Lower leg skin (tissue), 4 donors: ENCODE measurements at regions not wholly inside any gene's neighbourhood (a gene's known extent, or its start where the extent isn't known, plus 50 kb on each side); places are given as distances from the start of the nearest gene placed in this dataset.

Experiments
- DNase-seq, 2 donors: peaks; one replicate each; pipeline ENCODE4 v3.0.0-alpha.2; 2019; ENCODE audit warnings: low spot score in 2 of 2
- H3K4me3 ChIP-seq: fragments of 200-600 bp; sonication (generic); 2 replicates; pipeline ENCODE4 v1.5.1; 2017; ENCODE audit warnings: mild to moderate bottlenecking, low read depth; ENCODE audit not compliant: poor library complexity, severe bottlenecking
- POLR2A ChIP-seq, 2 donors: fragments of 450-650 bp; IDR thresholded peaks; one replicate each; pipeline ENCODE4 v1.6.1; 2016 to 2017; ENCODE audit warnings: antibody characterized with exemption in 2 of 2, mild to moderate bottlenecking in 1 of 2, moderate library complexity in 1 of 2
- WGBS, 2 donors: methylation state at CpG; one replicate each; pipeline ENCODE4 v1.1.5; 2018; 5-methylcytosine and 5-hydroxymethylcytosine counted together
- intact Hi-C: fragments of 100-400 bp; cut with DNase I; formaldehyde crosslinking; loops from one replicate; pipeline ENCODE4 v1.15.0; 2023; ENCODE audit warnings: low total_unique reads
- TF ChIP-seq, protein P1 (sequence below), 3 donors: fragments of 450-650 bp; IDR thresholded peaks; one replicate each; pipeline ENCODE4 v1.5.1; 2016; ENCODE audit warnings: antibody characterized with exemption in 3 of 3, mild to moderate bottlenecking in 3 of 3, moderate library complexity in 2 of 3

DNA sequence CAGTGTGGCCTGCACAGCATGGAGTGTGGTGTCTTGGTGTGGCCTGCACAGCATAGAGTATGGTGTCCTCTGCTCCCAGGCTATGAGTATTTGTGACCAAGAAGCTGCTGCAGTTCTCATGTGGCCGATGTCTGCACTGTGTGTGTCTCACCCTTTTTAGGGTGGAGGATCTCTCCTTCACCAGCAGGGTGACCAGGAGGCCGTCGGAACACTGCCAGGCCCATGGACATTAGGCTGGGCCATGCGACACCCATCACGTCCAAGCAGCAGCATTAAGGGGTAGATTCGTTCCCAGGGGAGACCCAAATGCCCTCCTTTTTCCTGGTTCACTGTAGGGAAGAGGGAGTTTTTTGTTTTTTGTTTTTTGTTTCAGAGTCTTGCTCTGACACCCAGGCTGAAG is 115.3 kb upstream of the SPIN1 start:
- no peak overlapping the region for H3K4me3 ChIP-seq
- 93 to 98% methylated on average over 6 of the region's 6 CpGs for WGBS, 2 donors
- intact Hi-C loops, result no loop called here
- DNase-seq, result no peak
- no peak for TF ChIP-seq POLR2A (IDR thresholded peaks at IDR 0.05)
- TF ChIP-seq, protein P1, sequence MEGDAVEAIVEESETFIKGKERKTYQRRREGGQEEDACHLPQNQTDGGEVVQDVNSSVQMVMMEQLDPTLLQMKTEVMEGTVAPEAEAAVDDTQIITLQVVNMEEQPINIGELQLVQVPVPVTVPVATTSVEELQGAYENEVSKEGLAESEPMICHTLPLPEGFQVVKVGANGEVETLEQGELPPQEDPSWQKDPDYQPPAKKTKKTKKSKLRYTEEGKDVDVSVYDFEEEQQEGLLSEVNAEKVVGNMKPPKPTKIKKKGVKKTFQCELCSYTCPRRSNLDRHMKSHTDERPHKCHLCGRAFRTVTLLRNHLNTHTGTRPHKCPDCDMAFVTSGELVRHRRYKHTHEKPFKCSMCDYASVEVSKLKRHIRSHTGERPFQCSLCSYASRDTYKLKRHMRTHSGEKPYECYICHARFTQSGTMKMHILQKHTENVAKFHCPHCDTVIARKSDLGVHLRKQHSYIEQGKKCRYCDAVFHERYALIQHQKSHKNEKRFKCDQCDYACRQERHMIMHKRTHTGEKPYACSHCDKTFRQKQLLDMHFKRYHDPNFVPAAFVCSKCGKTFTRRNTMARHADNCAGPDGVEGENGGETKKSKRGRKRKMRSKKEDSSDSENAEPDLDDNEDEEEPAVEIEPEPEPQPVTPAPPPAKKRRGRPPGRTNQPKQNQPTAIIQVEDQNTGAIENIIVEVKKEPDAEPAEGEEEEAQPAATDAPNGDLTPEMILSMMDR (IDR thresholded peaks at IDR 0.05), result no peak

DNA sequence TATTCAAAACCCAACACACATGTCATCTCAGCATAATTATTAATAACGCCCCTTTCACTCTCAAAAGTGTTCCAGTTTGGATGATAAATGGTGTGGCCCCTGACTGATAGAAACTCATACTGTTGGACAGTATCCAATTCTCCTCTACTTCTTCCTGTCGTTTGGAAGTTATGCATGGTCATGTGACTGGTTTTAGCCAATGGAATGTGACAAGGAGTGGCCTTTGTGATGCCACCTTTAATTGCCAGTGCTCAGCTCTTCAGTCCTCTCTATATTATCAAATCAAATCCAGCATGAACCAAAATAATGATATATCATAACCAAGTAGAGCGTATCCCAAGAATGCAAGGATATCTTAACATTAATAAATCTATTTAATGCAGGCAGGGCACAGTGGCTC is 117.8 kb upstream of the SPIN1 start:
- 70 to 76% methylated on average over 3 of the region's 3 CpGs for WGBS, 2 donors
- TF ChIP-seq, protein P1 (IDR thresholded peaks at IDR 0.05), result no peak
- intact Hi-C loops, result no loop called here
- no peak overlapping the region for H3K4me3 ChIP-seq
- DNase-seq, result no peak

DNA sequence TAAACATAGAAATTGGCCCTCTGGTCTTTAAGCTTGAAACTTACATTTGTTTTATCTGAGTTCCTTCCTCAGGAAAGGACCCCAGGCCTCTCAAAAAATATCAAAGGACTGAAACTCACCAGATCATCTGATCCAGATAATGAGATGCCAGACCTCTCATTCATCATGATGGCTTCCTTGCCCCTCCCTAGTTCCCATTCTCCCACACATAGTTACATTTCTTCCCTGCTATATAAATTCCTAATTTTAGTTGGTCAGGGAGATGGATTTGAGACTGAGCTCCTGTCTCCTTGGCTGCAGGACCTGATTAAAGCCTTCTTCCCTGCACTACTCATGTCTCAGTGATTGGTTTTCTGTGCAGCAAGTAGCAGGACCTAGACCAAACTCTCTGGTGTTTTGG is 119.4 kb upstream of the SPIN1 start:
- H3K4me3 ChIP-seq, result no peak overlapping the region
- intact Hi-C loops, result no loop called here
- DNase-seq, result no peak
- no peak for TF ChIP-seq POLR2A (IDR thresholded peaks at IDR 0.05)
- TF ChIP-seq, protein P1 (IDR thresholded peaks at IDR 0.05), result no peak

DNA sequence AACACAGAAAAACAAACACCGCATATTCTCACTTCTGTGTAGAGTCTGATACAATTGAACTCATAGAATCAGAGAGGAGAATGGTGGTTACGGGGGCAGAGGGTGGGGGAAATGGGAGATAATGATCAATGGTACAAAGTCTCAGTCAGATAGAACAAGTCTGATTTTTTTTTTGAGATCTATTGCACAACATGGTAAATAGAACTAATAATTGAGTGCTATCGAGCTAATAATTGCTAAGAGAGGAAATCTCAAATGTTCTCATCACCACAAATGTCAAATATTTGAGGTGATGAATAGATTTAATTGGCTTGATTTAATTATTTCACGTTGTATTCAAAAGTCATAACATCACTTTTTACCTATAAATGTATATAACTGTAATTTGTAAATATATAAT is 121.0 kb upstream of the SPIN1 start:
- intact Hi-C loops, result no loop called here
- H3K4me3 ChIP-seq, result no peak overlapping the region
- no peak for TF ChIP-seq POLR2A (IDR thresholded peaks at IDR 0.05)
- TF ChIP-seq, protein P1 (IDR thresholded peaks at IDR 0.05), result no peak
- 89 to 90% methylated on average over 4 of the region's 4 CpGs for WGBS, 2 donors
- DNase-seq, result no peak

DNA sequence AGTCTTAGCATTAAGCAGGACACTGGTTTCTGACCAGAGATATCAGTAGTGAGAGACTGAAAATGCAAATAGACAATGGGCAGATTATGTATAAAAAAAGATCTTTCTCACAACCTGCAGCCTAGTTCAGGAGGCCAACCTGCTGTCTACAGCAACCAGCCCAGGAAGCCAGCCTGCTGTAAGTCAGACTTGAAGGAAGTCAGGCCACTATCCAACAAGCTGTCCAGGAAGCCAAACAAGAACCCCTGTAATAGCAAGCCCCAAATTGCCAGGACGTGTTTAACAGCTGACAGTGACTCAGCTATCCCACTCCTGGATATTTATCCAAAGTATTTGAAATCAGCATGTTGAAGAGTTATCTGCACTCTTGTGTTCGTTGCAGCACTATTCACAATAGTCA is 121.8 kb upstream of the SPIN1 start:
- DNase-seq, result peak in 1 of 2 donors; percentile 12
- TF ChIP-seq, protein P1 (IDR thresholded peaks at IDR 0.05), result no peak
- no peak overlapping the region for H3K4me3 ChIP-seq
- intact Hi-C loops, result no loop called here
- WGBS, 2 donors, result 29 to 44% methylated on average over 2 of the region's 2 CpGs

DNA sequence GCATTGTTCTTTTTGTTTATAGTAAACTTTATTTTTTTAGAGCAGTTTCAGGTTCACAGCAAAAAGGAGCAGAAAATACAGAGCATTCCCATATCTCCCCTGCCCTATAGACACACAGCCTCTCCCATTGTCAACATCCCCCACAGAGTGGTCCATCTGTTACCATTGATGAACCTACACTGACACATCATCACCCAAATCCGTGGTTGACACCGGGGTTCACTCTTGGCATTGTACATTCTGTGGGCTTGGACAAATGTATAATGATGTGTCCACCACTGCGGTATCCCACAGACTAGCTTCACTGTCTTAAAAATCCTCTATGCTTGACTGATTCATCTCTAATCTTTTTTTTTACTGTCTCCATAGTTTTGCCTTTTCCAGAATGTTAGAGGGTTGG is 120.7 kb upstream of the SPATA31C2 start:
- H3K4me3 ChIP-seq, result no peak overlapping the region
- DNase-seq, result no peak
- WGBS, 2 donors, result 89 to 92% methylated on average over 3 of the region's 3 CpGs
- intact Hi-C loops, result no loop called here
- TF ChIP-seq, protein P1 (IDR thresholded peaks at IDR 0.05), result no peak
- no peak for TF ChIP-seq POLR2A (IDR thresholded peaks at IDR 0.05)
